ENCODE measurements at regions not wholly inside any gene's neighbourhood (a gene's known extent, or its start where the extent isn't known, plus 50 kb on each side); places are given as distances from the start of the nearest gene placed in this dataset.
A peak's percentile ranks its signal among the peaks of the same experiment; 100 is the strongest.
"Not testable (repeated sequence)": the region's sequence is repeated elsewhere in the genome, so short reads cannot be mapped to it uniquely, and the experiment has no call there.

- H3K9me3 ChIP-seq (ENCODE audit: insufficient read depth, low read length, severe bottlenecking), result no peaks in the 10 kb centered on the region
- no peak overlapping the region for H3K4me2 ChIP-seq (ENCODE audit: insufficient read depth, low read length)
- H3K27me3 ChIP-seq (ENCODE audit: insufficient read depth, low read length, poor library complexity), result no peaks in the 10 kb centered on the region
- no peak overlapping the region for H3K4me3 ChIP-seq (ENCODE audit: low read depth in 1 of 2, low read length in 2 of 2)
- H3K27ac ChIP-seq (ENCODE audit: low read length), result no peak overlapping the region
- no peak overlapping the region for H2AFZ ChIP-seq (ENCODE audit: low read depth, low read length)
- H4K20me1 ChIP-seq (ENCODE audit: insufficient read depth, low read length), result no peaks in the 10 kb centered on the region
- no peaks in the 10 kb centered on the region for H3K4me1 ChIP-seq (ENCODE audit: insufficient read depth, low read length)
- TF ChIP-seq EZH2 (IDR thresholded peaks at IDR 0.05; ENCODE audit: borderline replicate concordance, low read depth, low read length, severe bottlenecking) (no peak), CTCF (IDR thresholded peaks at IDR 0.05; ENCODE audit: borderline replicate concordance, extremely low read depth, low read length, poor library complexity, severe bottlenecking) (no peak)
- no peaks in the 10 kb centered on the region for H3K36me3 ChIP-seq (ENCODE audit: insufficient read depth, low read length)
- H3K9ac ChIP-seq (ENCODE audit: low read depth, low read length), result no peak overlapping the region
- no peaks in the 10 kb centered on the region for H3K79me2 ChIP-seq (ENCODE audit: insufficient read depth, low read length)
- DNase-seq, result no peak
- ATAC-seq (ENCODE audit: insufficient read depth, low read depth), result no peak
These were observed 311.9 kb downstream of the MAN2A1 start for GRCh38 chr5:110001648-110002047.

- H3K4me3 ChIP-seq (ENCODE audit: low read depth in 1 of 2, low read length in 2 of 2), result no peak overlapping the region
- DNase-seq, result no peak
- no peaks in the 10 kb centered on the region for H3K4me1 ChIP-seq (ENCODE audit: insufficient read depth, low read length)
- no peaks in the 10 kb centered on the region for H3K36me3 ChIP-seq (ENCODE audit: insufficient read depth, low read length)
- no peak overlapping the region for H2AFZ ChIP-seq (ENCODE audit: low read depth, low read length)
- no peaks in the 10 kb centered on the region for H4K20me1 ChIP-seq (ENCODE audit: insufficient read depth, low read length)
- no peak overlapping the region for H3K4me2 ChIP-seq (ENCODE audit: insufficient read depth, low read length)
- no peak for ATAC-seq (ENCODE audit: insufficient read depth, low read depth)
- H3K9ac ChIP-seq (ENCODE audit: low read depth, low read length), result no peak overlapping the region
- no peaks in the 10 kb centered on the region for H3K27me3 ChIP-seq (ENCODE audit: insufficient read depth, low read length, poor library complexity)
- no peaks in the 10 kb centered on the region for H3K79me2 ChIP-seq (ENCODE audit: insufficient read depth, low read length)
- TF ChIP-seq CTCF (IDR thresholded peaks at IDR 0.05; ENCODE audit: borderline replicate concordance, extremely low read depth, low read length, poor library complexity, severe bottlenecking) (no peak), EZH2 (IDR thresholded peaks at IDR 0.05; ENCODE audit: borderline replicate concordance, low read depth, low read length, severe bottlenecking) (no peak)
- H3K9me3 ChIP-seq (ENCODE audit: insufficient read depth, low read length, severe bottlenecking), result no peaks in the 10 kb centered on the region
- no peak overlapping the region for H3K27ac ChIP-seq (ENCODE audit: low read length)
These were observed 312.9 kb downstream of the MAN2A1 start for GRCh38 chr5:110002652-110003051.

GRCh38 chr5:110005907-110006562, 316.3 kb downstream of the MAN2A1 start:
- ATAC-seq (ENCODE audit: insufficient read depth, low read depth), result not testable (repeated sequence)

More at GRCh38 chr5:110005907-110006562, 316.3 kb downstream of the MAN2A1 start:
- H3K27ac ChIP-seq (ENCODE audit: low read length); DNase-seq; H3K9me3 ChIP-seq (ENCODE audit: insufficient read depth, low read length, severe bottlenecking); H3K4me3 ChIP-seq (ENCODE audit: low read depth in 1 of 2, low read length in 2 of 2); H3K36me3 ChIP-seq (ENCODE audit: insufficient read depth, low read length); H3K4me2 ChIP-seq (ENCODE audit: insufficient read depth, low read length); H2AFZ ChIP-seq (ENCODE audit: low read depth, low read length); H4K20me1 ChIP-seq (ENCODE audit: insufficient read depth, low read length); H3K79me2 ChIP-seq (ENCODE audit: insufficient read depth, low read length); H3K4me1 ChIP-seq (ENCODE audit: insufficient read depth, low read length); H3K27me3 ChIP-seq (ENCODE audit: insufficient read depth, low read length, poor library complexity); H3K9ac ChIP-seq (ENCODE audit: low read depth, low read length): not testable (repeated sequence)
- TF ChIP-seq CTCF (IDR thresholded peaks at IDR 0.05; ENCODE audit: borderline replicate concordance, extremely low read depth, low read length, poor library complexity, severe bottlenecking), result peak; percentile 2

Measured in DND-41 (cell line).